ENCODE measurements at regions not wholly inside any gene's neighbourhood (a gene's known extent, or its start where the extent isn't known, plus 50 kb on each side); places are given as distances from the start of the nearest gene placed in this dataset.

GRCh38 chr2:122739732-122740593 lies 984.5 kb downstream of the TSN start:
- H3K9me3 Mint-ChIP-seq (ENCODE audit: unreplicated experiment), result peaks cover 4% of the 10 kb centered on the region
- no peak overlapping the region for H3K4me3 Mint-ChIP-seq (ENCODE audit: unreplicated experiment)
- H3K27me3 Mint-ChIP-seq (ENCODE audit: unreplicated experiment), result peaks cover 11% of the 10 kb centered on the region
- no peak for DNase-seq (ENCODE audit: extremely low spot score, unreplicated experiment)
- H3K4me1 Mint-ChIP-seq (ENCODE audit: unreplicated experiment), result peaks cover 14% of the 10 kb centered on the region
- H3K36me3 Mint-ChIP-seq (ENCODE audit: unreplicated experiment), result no peaks in the 10 kb centered on the region
- TF ChIP-seq CTCF (IDR thresholded peaks at IDR 0.05), result no peak
- no peak overlapping the region for H3K27ac Mint-ChIP-seq (ENCODE audit: unreplicated experiment)

- no peak for DNase-seq (ENCODE audit: extremely low spot score, unreplicated experiment)
- no peak for TF ChIP-seq CTCF (IDR thresholded peaks at IDR 0.05)
- H3K27ac Mint-ChIP-seq (ENCODE audit: unreplicated experiment), result no peak overlapping the region
- H3K36me3 Mint-ChIP-seq (ENCODE audit: unreplicated experiment), result no peaks in the 10 kb centered on the region
- H3K4me3 Mint-ChIP-seq (ENCODE audit: unreplicated experiment), result no peak overlapping the region
- peaks cover 4% of the 10 kb centered on the region for H3K9me3 Mint-ChIP-seq (ENCODE audit: unreplicated experiment)
- H3K27me3 Mint-ChIP-seq (ENCODE audit: unreplicated experiment), result peaks cover 11% of the 10 kb centered on the region
- H3K4me1 Mint-ChIP-seq (ENCODE audit: unreplicated experiment), result peaks cover 13% of the 10 kb centered on the region
These were observed 985.1 kb downstream of the TSN start for GRCh38 chr2:122740594-122740948.

GRCh38 chr2:122741403-122741802 lies 986.0 kb downstream of the TSN start:
- no peaks in the 10 kb centered on the region for H3K36me3 Mint-ChIP-seq (ENCODE audit: unreplicated experiment)
- no peak for DNase-seq (ENCODE audit: extremely low spot score, unreplicated experiment)
- TF ChIP-seq CTCF (IDR thresholded peaks at IDR 0.05), result no peak
- H3K4me3 Mint-ChIP-seq (ENCODE audit: unreplicated experiment), result no peak overlapping the region
- peaks cover 11% of the 10 kb centered on the region for H3K27me3 Mint-ChIP-seq (ENCODE audit: unreplicated experiment)
- no peak overlapping the region for H3K27ac Mint-ChIP-seq (ENCODE audit: unreplicated experiment)
- peaks cover 4% of the 10 kb centered on the region for H3K9me3 Mint-ChIP-seq (ENCODE audit: unreplicated experiment)
- H3K4me1 Mint-ChIP-seq (ENCODE audit: unreplicated experiment), result peaks cover 13% of the 10 kb centered on the region

- DNase-seq (ENCODE audit: extremely low spot score, unreplicated experiment), result no peak
- Mint-ChIP-seq H3K4me1 (ENCODE audit: unreplicated experiment) (no peaks in the 10 kb centered on the region), H3K27me3 (ENCODE audit: unreplicated experiment) (peaks cover 11% of the 10 kb centered on the region), H3K36me3 (ENCODE audit: unreplicated experiment) (no peaks in the 10 kb centered on the region), H3K9me3 (ENCODE audit: unreplicated experiment) (no peaks in the 10 kb centered on the region), H3K27ac (ENCODE audit: unreplicated experiment) (no peak overlapping the region), H3K4me3 (ENCODE audit: unreplicated experiment) (no peak overlapping the region)
- no peak for TF ChIP-seq CTCF (IDR thresholded peaks at IDR 0.05)
These were observed 987.7 kb downstream of the TSN start for GRCh38 chr2:122743021-122743675.

- no peaks in the 10 kb centered on the region for H3K36me3 Mint-ChIP-seq (ENCODE audit: unreplicated experiment)
- no peak for DNase-seq (ENCODE audit: extremely low spot score, unreplicated experiment)
- H3K4me3 Mint-ChIP-seq (ENCODE audit: unreplicated experiment), result no peak overlapping the region
- no peak overlapping the region for H3K27ac Mint-ChIP-seq (ENCODE audit: unreplicated experiment)
- TF ChIP-seq CTCF (IDR thresholded peaks at IDR 0.05), result no peak
- H3K4me1 Mint-ChIP-seq (ENCODE audit: unreplicated experiment), result peaks cover 13% of the 10 kb centered on the region
- H3K9me3 Mint-ChIP-seq (ENCODE audit: unreplicated experiment), result no peaks in the 10 kb centered on the region
- peaks cover 8% of the 10 kb centered on the region for H3K27me3 Mint-ChIP-seq (ENCODE audit: unreplicated experiment)
These were observed 990.2 kb downstream of the TSN start for GRCh38 chr2:122745603-122746002.

Data from osteocyte (in vitro differentiated cells).